GM23338 (cell line): ENCODE measurements at regions not wholly inside any gene's neighbourhood (a gene's known extent, or its start where the extent isn't known, plus 50 kb on each side); places are given as distances from the start of the nearest gene placed in this dataset.
A peak's percentile ranks its signal among the peaks of the same experiment; 100 is the strongest.

ENCODE experiments used
- ATAC-seq: fragments of 200-7000 bp; cut with Tn5 transposase; 3 replicates; pipeline ENCODE4 v1.9.1; 2020
- DNase-seq: peaks from one replicate; pipeline ENCODE4 v3.0.0-alpha.2; 2015; ENCODE audit warnings: low spot score
- H2AFZ ChIP-seq: fragments of 200-600 bp; sonication (generic); 2 replicates; pipeline ENCODE4 v1.8.0; 2016; ENCODE audit warnings: antibody characterized with exemption, mild to moderate bottlenecking, moderate library complexity
- H3F3A ChIP-seq: fragments of 200-600 bp; sonication (generic); replicated peaks from 2 replicates; pipeline ENCODE4 v1.8.0; 2017; ENCODE audit warnings: antibody characterized with exemption, mixed run types, low read depth
- H3K27ac ChIP-seq: fragments of 200-600 bp; sonication (generic); 2 replicates; pipeline ENCODE4 v1.6.1; 2016; ENCODE audit warnings: low read depth
- H3K27me3 ChIP-seq: fragments of 200-600 bp; sonication (generic); 2 replicates; pipeline ENCODE4 v1.8.0; 2016; ENCODE audit warnings: mild to moderate bottlenecking, mixed run types, moderate library complexity; ENCODE audit not compliant: insufficient read depth
- H3K36me3 ChIP-seq: fragments of 200-600 bp; sonication (generic); 2 replicates; pipeline ENCODE4 v1.8.0; 2016; ENCODE audit warnings: mild to moderate bottlenecking; ENCODE audit not compliant: insufficient read depth
- H3K4me1 ChIP-seq: fragments of 200-600 bp; sonication (generic); 2 replicates; pipeline ENCODE4 v1.8.0; 2016; ENCODE audit warnings: mild to moderate bottlenecking, moderate library complexity; ENCODE audit not compliant: insufficient read depth
- H3K4me2 ChIP-seq: fragments of 200-600 bp; sonication (generic); 2 replicates; pipeline ENCODE4 v1.7.1; 2017; ENCODE audit warnings: mixed run types
- H3K4me3 ChIP-seq: fragments of 200-600 bp; sonication (generic); 2 replicates; pipeline ENCODE4 v1.6.1; 2016; ENCODE audit warnings: mixed run types
- H3K79me2 ChIP-seq: fragments of 200-600 bp; sonication (generic); replicated peaks from 2 replicates; pipeline ENCODE4 v1.8.0; 2017; ENCODE audit warnings: mild to moderate bottlenecking; ENCODE audit not compliant: insufficient read depth
- H3K9me2 ChIP-seq: fragments of 200-600 bp; sonication (generic); 2 replicates; pipeline ENCODE4 v1.8.0; 2017; ENCODE audit not compliant: insufficient read depth
- H4K20me1 ChIP-seq: fragments of 200-600 bp; sonication (generic); replicated peaks from 2 replicates; pipeline ENCODE4 v1.8.0; 2017; ENCODE audit warnings: mild to moderate bottlenecking; ENCODE audit not compliant: insufficient read depth
- H3K27ac Mint-ChIP-seq: 2 replicates; pipeline ENCODE4 v1.8.0; 2020; ENCODE audit warnings: inconsistent platforms, mild to moderate bottlenecking, moderate library complexity, mixed read lengths
- H3K27me3 Mint-ChIP-seq: 3 replicates; pipeline ENCODE4 v1.8.0; 2022; ENCODE audit warnings: low read depth, mild to moderate bottlenecking, moderate library complexity, mixed read lengths, inconsistent platforms; ENCODE audit not compliant: insufficient read depth, poor library complexity
- H3K36me3 Mint-ChIP-seq: 3 replicates; pipeline ENCODE4 v1.8.0; 2021; ENCODE audit warnings: low read depth, mild to moderate bottlenecking, inconsistent platforms, moderate library complexity, mixed read lengths
- H3K4me1 Mint-ChIP-seq: 3 replicates; pipeline ENCODE4 v1.8.0; 2020; ENCODE audit warnings: mild to moderate bottlenecking, inconsistent platforms, mixed read lengths
- H3K4me3 Mint-ChIP-seq: 3 replicates; pipeline ENCODE4 v1.8.0; 2021; ENCODE audit warnings: moderate library complexity, mild to moderate bottlenecking, inconsistent platforms, mixed read lengths
- H3K9me3 Mint-ChIP-seq: 3 replicates; pipeline ENCODE4 v1.8.0; 2020; ENCODE audit warnings: moderate library complexity, mild to moderate bottlenecking, inconsistent platforms, mixed read lengths
- CREB1 ChIP-seq: fragments of 250-450 bp; sonication (Bioruptor Pico); IDR thresholded peaks from 2 replicates; pipeline ENCODE4 v1.5.0; 2020; ENCODE audit warnings: low read depth, mild to moderate bottlenecking, moderate library complexity
- EZH2 ChIP-seq: fragments of 200-600 bp; sonication (generic); IDR thresholded peaks from one replicate; pipeline ENCODE4 v1.8.0; 2017; ENCODE audit warnings: antibody characterized with exemption, mild to moderate bottlenecking, low read depth; ENCODE audit not compliant: unreplicated experiment
- EZH2phosphoT487 ChIP-seq: fragments of 200-600 bp; sonication (generic); IDR thresholded peaks from one replicate; pipeline ENCODE4 v1.8.1; 2018; ENCODE audit warnings: antibody characterized with exemption; ENCODE audit not compliant: unreplicated experiment
- JUNB ChIP-seq: IDR thresholded peaks from one replicate; pipeline ENCODE4 v1.6.1; 2016; ENCODE audit warnings: antibody characterized with exemption; ENCODE audit not compliant: unreplicated experiment
- POLR2AphosphoS5 ChIP-seq: IDR thresholded peaks from 2 replicates; pipeline ENCODE4 v1.6.1; 2016; ENCODE audit warnings: antibody characterized with exemption, low read depth
- STAT1 ChIP-seq: IDR thresholded peaks from one replicate; pipeline ENCODE4 v1.6.1; 2016; ENCODE audit warnings: antibody characterized with exemption; ENCODE audit not compliant: unreplicated experiment
- ZNF114 ChIP-seq: fragments of 250-450 bp; sonication (Bioruptor Pico); IDR thresholded peaks from 2 replicates; pipeline ENCODE4 v1.5.0; 2020; ENCODE audit warnings: mild to moderate bottlenecking, moderate library complexity
- ZNF331 ChIP-seq: fragments of 250-450 bp; sonication (Bioruptor Pico); IDR thresholded peaks from 2 replicates; pipeline ENCODE4 v1.5.0; 2020; ENCODE audit warnings: low read depth, mild to moderate bottlenecking, moderate library complexity
- TF ChIP-seq, protein P1 (sequence below), 2 experiments: fragments of 200-600 bp in 1 of 2; sonication (generic) in 1 of 2; conservative IDR thresholded peaks; 2 replicates each; pipeline versions ENCODE4 v1.5.1 to v1.6.1; 2016 to 2017; ENCODE audit warnings: antibody characterized with exemption in 2 of 2, low read depth in 2 of 2, mild to moderate bottlenecking in 2 of 2, moderate library complexity in 1 of 2
- TF ChIP-seq, protein P2 (sequence below): IDR thresholded peaks from 2 replicates; pipeline ENCODE4 v1.6.1; 2016; ENCODE audit warnings: antibody characterized with exemption
- TF ChIP-seq, protein P3 (sequence below): IDR thresholded peaks from one replicate; pipeline ENCODE4 v1.6.1; 2018; ENCODE audit warnings: antibody characterized with exemption; ENCODE audit not compliant: unreplicated experiment

DNA sequence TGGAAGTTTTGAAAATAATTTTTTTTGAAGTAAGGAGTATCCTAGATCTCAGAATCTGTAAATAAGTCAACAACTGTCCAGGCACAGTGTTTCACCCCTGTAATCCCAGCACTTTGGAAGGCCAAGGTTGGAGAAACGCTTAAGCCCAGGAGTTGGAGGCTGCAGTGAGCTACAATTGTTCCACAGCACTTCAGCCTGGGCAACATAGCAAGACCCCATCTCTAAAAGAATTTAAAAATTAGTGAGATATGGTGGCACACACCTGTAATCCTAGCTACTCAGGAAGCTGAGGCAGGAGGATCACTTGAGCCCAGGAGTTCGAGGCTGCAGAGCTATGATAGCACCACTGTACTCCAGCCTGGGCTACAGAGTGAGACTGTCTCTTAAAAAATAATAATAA, 87.2 kb upstream of the ZNF507 start:
- ATAC-seq, result no peak
- no peak overlapping the region for H3K27ac ChIP-seq
- no peaks in the 10 kb centered on the region for H3K27me3 ChIP-seq
- no peaks in the 10 kb centered on the region for H3F3A ChIP-seq
- H3K4me1 Mint-ChIP-seq, result peaks cover 6% of the 10 kb centered on the region
- H3K27ac Mint-ChIP-seq, result no peak overlapping the region
- no peaks in the 10 kb centered on the region for H3K9me3 Mint-ChIP-seq
- no peak overlapping the region for H3K4me3 Mint-ChIP-seq
- no peak for TF ChIP-seq CREB1 (CRISPR knock-in tag)
- TF ChIP-seq, protein P1, sequence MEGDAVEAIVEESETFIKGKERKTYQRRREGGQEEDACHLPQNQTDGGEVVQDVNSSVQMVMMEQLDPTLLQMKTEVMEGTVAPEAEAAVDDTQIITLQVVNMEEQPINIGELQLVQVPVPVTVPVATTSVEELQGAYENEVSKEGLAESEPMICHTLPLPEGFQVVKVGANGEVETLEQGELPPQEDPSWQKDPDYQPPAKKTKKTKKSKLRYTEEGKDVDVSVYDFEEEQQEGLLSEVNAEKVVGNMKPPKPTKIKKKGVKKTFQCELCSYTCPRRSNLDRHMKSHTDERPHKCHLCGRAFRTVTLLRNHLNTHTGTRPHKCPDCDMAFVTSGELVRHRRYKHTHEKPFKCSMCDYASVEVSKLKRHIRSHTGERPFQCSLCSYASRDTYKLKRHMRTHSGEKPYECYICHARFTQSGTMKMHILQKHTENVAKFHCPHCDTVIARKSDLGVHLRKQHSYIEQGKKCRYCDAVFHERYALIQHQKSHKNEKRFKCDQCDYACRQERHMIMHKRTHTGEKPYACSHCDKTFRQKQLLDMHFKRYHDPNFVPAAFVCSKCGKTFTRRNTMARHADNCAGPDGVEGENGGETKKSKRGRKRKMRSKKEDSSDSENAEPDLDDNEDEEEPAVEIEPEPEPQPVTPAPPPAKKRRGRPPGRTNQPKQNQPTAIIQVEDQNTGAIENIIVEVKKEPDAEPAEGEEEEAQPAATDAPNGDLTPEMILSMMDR (conservative IDR thresholded peaks at IDR 0.05; ENCODE audit: low read depth in 2 of 2), result no peak
- H4K20me1 ChIP-seq, result no peaks in the 10 kb centered on the region
- H3K9me2 ChIP-seq, result no peaks in the 10 kb centered on the region
- H3K4me3 ChIP-seq, result no peak overlapping the region
- no peaks in the 10 kb centered on the region for H3K36me3 ChIP-seq
- peaks cover 7% of the 10 kb centered on the region; the same call in 1 of the 2 replicates for H3K4me1 ChIP-seq
- no peak overlapping the region for H3K4me2 ChIP-seq
- no peaks in the 10 kb centered on the region for H3K36me3 Mint-ChIP-seq
- DNase-seq, result no peak
- peaks cover 12% of the 10 kb centered on the region for H3K27me3 Mint-ChIP-seq
- H3K79me2 ChIP-seq, result no peaks in the 10 kb centered on the region
- H2AFZ ChIP-seq, result no peak overlapping the region

- H3K27ac Mint-ChIP-seq, result no peak overlapping the region
- H3K27me3 Mint-ChIP-seq, result peaks cover 6% of the 10 kb centered on the region
- no peaks in the 10 kb centered on the region for H3K36me3 ChIP-seq
- H2AFZ ChIP-seq, result no peak overlapping the region
- no peaks in the 10 kb centered on the region for H3K79me2 ChIP-seq
- peaks cover 4% of the 10 kb centered on the region; the same call in 1 of the 2 replicates for H3K9me2 ChIP-seq
- no peak overlapping the region for H3K4me3 Mint-ChIP-seq
- DNase-seq, result no peak
- H3K36me3 Mint-ChIP-seq, result no peaks in the 10 kb centered on the region
- H3K9me3 Mint-ChIP-seq, result no peaks in the 10 kb centered on the region
- peak; percentile 57; the same call in 2 of the 3 replicates for ATAC-seq
- no peaks in the 10 kb centered on the region for H3F3A ChIP-seq
- peaks cover 7% of the 10 kb centered on the region; the same call in 1 of the 2 replicates for H3K4me1 ChIP-seq
- no peak overlapping the region for H3K27ac ChIP-seq
- H3K4me1 Mint-ChIP-seq, result peaks cover 14% of the 10 kb centered on the region
- no peak overlapping the region for H3K4me2 ChIP-seq
- TF ChIP-seq, protein P1 (conservative IDR thresholded peaks at IDR 0.05; ENCODE audit: low read depth in 2 of 2), result peak; percentile 30 to 52
- no peak for TF ChIP-seq JUNB
- TF ChIP-seq CREB1 (CRISPR knock-in tag), result no peak
- no peak overlapping the region for H3K4me3 ChIP-seq
- no peaks in the 10 kb centered on the region for H4K20me1 ChIP-seq
- no peaks in the 10 kb centered on the region for H3K27me3 ChIP-seq
Observed at GRCh38 chr19:32264568-32264967, 80.8 kb upstream of the ZNF507 start.

GRCh38 chr19:32265995-32266394, 79.4 kb upstream of the ZNF507 start:
- H3F3A ChIP-seq, result no peaks in the 10 kb centered on the region
- no peak overlapping the region for H3K4me3 ChIP-seq
- peak overlapping the region; percentile 60 for H2AFZ ChIP-seq
- no peak overlapping the region; the same call in 1 of the 2 replicates for H3K27ac ChIP-seq
- no peaks in the 10 kb centered on the region for H3K79me2 ChIP-seq
- DNase-seq, result peak; percentile 31
- H3K4me1 ChIP-seq, result peaks cover 7% of the 10 kb centered on the region; the same call in 1 of the 2 replicates
- Mint-ChIP-seq H3K27ac (peak overlapping the region; percentile 19; the same call in 1 of the 2 replicates), H3K4me1 (peaks cover 14% of the 10 kb centered on the region), H3K36me3 (no peaks in the 10 kb centered on the region), H3K27me3 (peaks cover 10% of the 10 kb centered on the region), H3K4me3 (no peak overlapping the region), H3K9me3 (no peaks in the 10 kb centered on the region)
- H3K9me2 ChIP-seq, result peaks cover 7% of the 10 kb centered on the region
- H3K36me3 ChIP-seq, result no peaks in the 10 kb centered on the region
- peak; percentile 65; the same call in 2 of the 3 replicates for ATAC-seq
- no peaks in the 10 kb centered on the region for H3K27me3 ChIP-seq
- no peak overlapping the region for H3K4me2 ChIP-seq
- H4K20me1 ChIP-seq, result no peaks in the 10 kb centered on the region
- TF ChIP-seq POLR2AphosphoS5 (no peak), STAT1 (no peak), JUNB (no peak), ZNF114 (no peak), EZH2phosphoT487 (no peak), CREB1 (CRISPR knock-in tag) (no peak), ZNF331 (CRISPR knock-in tag) (no peak), EZH2 (no peak)
- TF ChIP-seq, protein P2, sequence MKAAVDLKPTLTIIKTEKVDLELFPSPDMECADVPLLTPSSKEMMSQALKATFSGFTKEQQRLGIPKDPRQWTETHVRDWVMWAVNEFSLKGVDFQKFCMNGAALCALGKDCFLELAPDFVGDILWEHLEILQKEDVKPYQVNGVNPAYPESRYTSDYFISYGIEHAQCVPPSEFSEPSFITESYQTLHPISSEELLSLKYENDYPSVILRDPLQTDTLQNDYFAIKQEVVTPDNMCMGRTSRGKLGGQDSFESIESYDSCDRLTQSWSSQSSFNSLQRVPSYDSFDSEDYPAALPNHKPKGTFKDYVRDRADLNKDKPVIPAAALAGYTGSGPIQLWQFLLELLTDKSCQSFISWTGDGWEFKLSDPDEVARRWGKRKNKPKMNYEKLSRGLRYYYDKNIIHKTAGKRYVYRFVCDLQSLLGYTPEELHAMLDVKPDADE, result no peak
- TF ChIP-seq, protein P3, sequence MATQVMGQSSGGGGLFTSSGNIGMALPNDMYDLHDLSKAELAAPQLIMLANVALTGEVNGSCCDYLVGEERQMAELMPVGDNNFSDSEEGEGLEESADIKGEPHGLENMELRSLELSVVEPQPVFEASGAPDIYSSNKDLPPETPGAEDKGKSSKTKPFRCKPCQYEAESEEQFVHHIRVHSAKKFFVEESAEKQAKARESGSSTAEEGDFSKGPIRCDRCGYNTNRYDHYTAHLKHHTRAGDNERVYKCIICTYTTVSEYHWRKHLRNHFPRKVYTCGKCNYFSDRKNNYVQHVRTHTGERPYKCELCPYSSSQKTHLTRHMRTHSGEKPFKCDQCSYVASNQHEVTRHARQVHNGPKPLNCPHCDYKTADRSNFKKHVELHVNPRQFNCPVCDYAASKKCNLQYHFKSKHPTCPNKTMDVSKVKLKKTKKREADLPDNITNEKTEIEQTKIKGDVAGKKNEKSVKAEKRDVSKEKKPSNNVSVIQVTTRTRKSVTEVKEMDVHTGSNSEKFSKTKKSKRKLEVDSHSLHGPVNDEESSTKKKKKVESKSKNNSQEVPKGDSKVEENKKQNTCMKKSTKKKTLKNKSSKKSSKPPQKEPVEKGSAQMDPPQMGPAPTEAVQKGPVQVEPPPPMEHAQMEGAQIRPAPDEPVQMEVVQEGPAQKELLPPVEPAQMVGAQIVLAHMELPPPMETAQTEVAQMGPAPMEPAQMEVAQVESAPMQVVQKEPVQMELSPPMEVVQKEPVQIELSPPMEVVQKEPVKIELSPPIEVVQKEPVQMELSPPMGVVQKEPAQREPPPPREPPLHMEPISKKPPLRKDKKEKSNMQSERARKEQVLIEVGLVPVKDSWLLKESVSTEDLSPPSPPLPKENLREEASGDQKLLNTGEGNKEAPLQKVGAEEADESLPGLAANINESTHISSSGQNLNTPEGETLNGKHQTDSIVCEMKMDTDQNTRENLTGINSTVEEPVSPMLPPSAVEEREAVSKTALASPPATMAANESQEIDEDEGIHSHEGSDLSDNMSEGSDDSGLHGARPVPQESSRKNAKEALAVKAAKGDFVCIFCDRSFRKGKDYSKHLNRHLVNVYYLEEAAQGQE, result no peak
